ENCODE measurements at regions not wholly inside any gene's neighbourhood (a gene's known extent, or its start where the extent isn't known, plus 50 kb on each side); places are given as distances from the start of the nearest gene placed in this dataset.

GRCh38 chr12:88398031-88398430, 182.2 kb downstream of the KITLG start:
- POLR2A ChIA-PET, result no interaction called here
- no peak for TF ChIP-seq CTCF (IDR thresholded peaks at IDR 0.05; ENCODE audit: control extremely low read depth, extremely low read depth, low read depth, missing control alignments)
- CTCF ChIA-PET, result no interaction called here
- DNase-seq (ENCODE audit: extremely low spot score), result no peak

GRCh38 chr12:88399811-88400210, 180.5 kb downstream of the KITLG start:
- CTCF ChIA-PET, result interaction anchor here (1.0 to 1.6 kb wide), 4 partner anchors 10 to 32 kb away, joined by 3 to 4 read pairs (median 4); no protein-coding TSS in a partner anchor
- DNase-seq (ENCODE audit: extremely low spot score), result no peak
- TF ChIP-seq CTCF (IDR thresholded peaks at IDR 0.05; ENCODE audit: control extremely low read depth, extremely low read depth, low read depth, missing control alignments), result no peak
- POLR2A ChIA-PET, result no interaction called here

GRCh38 chr12:88400302-88400701, 180.0 kb downstream of the KITLG start:
- ChIA-PET CTCF (interaction anchor here (1.0 to 1.6 kb wide), 4 partner anchors 10 to 31 kb away, joined by 3 to 4 read pairs (median 4); no protein-coding TSS in a partner anchor), POLR2A (no interaction called here)
- no peak for TF ChIP-seq CTCF (IDR thresholded peaks at IDR 0.05; ENCODE audit: control extremely low read depth, extremely low read depth, low read depth, missing control alignments)
- no peak for DNase-seq (ENCODE audit: extremely low spot score)

- ChIA-PET POLR2A (no interaction called here), CTCF (interaction anchor here (1.3 kb wide), 1 partner anchor 12 kb away, joined by 4 read pairs; no protein-coding TSS in a partner anchor)
- TF ChIP-seq CTCF (IDR thresholded peaks at IDR 0.05; ENCODE audit: control extremely low read depth, extremely low read depth, low read depth, missing control alignments), result no peak
- no peak for DNase-seq (ENCODE audit: extremely low spot score)
Measured at GRCh38 chr12:88401155-88401554, 179.1 kb downstream of the KITLG start.

GRCh38 chr12:88406905-88407304, 173.4 kb downstream of the KITLG start:
- TF ChIP-seq CTCF (IDR thresholded peaks at IDR 0.05; ENCODE audit: control extremely low read depth, extremely low read depth, low read depth, missing control alignments), result no peak
- ChIA-PET POLR2A (no interaction called here), CTCF (interaction anchor here (1.7 kb wide), 1 partner anchor 14 kb away, joined by 11 read pairs; no protein-coding TSS in a partner anchor)

GRCh38 chr12:88408823-88409222, 171.4 kb downstream of the KITLG start:
- ChIA-PET POLR2A (no interaction called here), CTCF (no interaction called here)
- TF ChIP-seq CTCF (IDR thresholded peaks at IDR 0.05; ENCODE audit: control extremely low read depth, extremely low read depth, low read depth, missing control alignments), result no peak
- no peak for DNase-seq (ENCODE audit: extremely low spot score)

More at GRCh38 chr12:88406905-88407304, 173.4 kb downstream of the KITLG start:
- DNase-seq (ENCODE audit: extremely low spot score), result no peak

GRCh38 chr12:88409257-88409656, 171.0 kb downstream of the KITLG start:
- ChIA-PET CTCF (no interaction called here), POLR2A (no interaction called here)
- DNase-seq (ENCODE audit: extremely low spot score), result no peak
- TF ChIP-seq CTCF (IDR thresholded peaks at IDR 0.05; ENCODE audit: control extremely low read depth, extremely low read depth, low read depth, missing control alignments), result no peak
